ENCODE measurements at regions not wholly inside any gene's neighbourhood (a gene's known extent, or its start where the extent isn't known, plus 50 kb on each side); places are given as distances from the start of the nearest gene placed in this dataset.

DNA sequence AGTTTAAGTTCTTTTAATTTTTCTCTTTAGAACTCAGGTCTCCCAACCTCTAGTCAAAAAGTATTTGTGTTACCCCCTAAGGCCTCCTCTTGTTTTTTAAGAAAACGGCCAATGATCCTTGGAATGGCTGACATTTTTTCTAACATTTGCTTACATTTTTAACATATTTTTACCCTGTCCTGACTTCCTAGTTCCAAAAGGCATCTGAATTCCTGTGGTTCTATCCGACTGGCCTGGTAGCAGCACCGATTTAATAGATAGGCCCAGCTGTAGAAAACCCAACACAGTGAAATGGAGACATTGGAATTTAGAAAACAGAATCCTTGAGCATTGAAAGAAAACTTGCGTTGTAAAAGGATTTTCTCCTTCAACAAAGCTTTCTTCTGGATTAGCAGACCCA, 134.7 kb upstream of the GSC start (continued):
- TF ChIP-seq MAFK (IDR thresholded peaks at IDR 0.05; ENCODE audit: low read depth, low read length) (no peak), CEBPB (IDR thresholded peaks at IDR 0.05; ENCODE audit: low read depth, low read length) (no peak)

Measured in H1 (cell line).